Mesothelial cell of epicardium (in vitro differentiated cells): ENCODE measurements at regions not wholly inside any gene's neighbourhood (a gene's known extent, or its start where the extent isn't known, plus 50 kb on each side); places are given as distances from the start of the nearest gene placed in this dataset.

ENCODE experiments used
- DNase-seq, 2 experiments: peaks; one replicate each; pipeline ENCODE4 v3.0.0; 2021; ENCODE audit warnings: low spot score in 2 of 2; ENCODE audit not compliant: unreplicated experiment in 2 of 2
- H3K27ac Mint-ChIP-seq: 2 replicates; pipeline ENCODE4 v1.8.0; 2021; ENCODE audit warnings: mixed read lengths
- H3K27me3 Mint-ChIP-seq: 2 replicates; pipeline ENCODE4 v1.8.0; 2021; ENCODE audit warnings: low read depth, mixed read lengths
- H3K36me3 Mint-ChIP-seq: 2 replicates; pipeline ENCODE4 v1.8.0; 2021; ENCODE audit warnings: mixed read lengths
- H3K4me1 Mint-ChIP-seq: 2 replicates; pipeline ENCODE4 v1.8.0; 2021; ENCODE audit warnings: mixed read lengths
- H3K4me3 Mint-ChIP-seq: 2 replicates; pipeline ENCODE4 v1.8.0; 2021; ENCODE audit warnings: mild to moderate bottlenecking, moderate library complexity, mixed read lengths
- H3K9me3 Mint-ChIP-seq: 2 replicates; pipeline ENCODE4 v1.8.0; 2021; ENCODE audit warnings: mixed read lengths
- TF ChIP-seq, protein P1 (sequence below): fragments of 200-600 bp; sonication (generic); IDR thresholded peaks from one replicate; pipeline ENCODE4 v1.5.0; 2021; ENCODE audit warnings: antibody characterized with exemption; ENCODE audit not compliant: unreplicated experiment

DNA sequence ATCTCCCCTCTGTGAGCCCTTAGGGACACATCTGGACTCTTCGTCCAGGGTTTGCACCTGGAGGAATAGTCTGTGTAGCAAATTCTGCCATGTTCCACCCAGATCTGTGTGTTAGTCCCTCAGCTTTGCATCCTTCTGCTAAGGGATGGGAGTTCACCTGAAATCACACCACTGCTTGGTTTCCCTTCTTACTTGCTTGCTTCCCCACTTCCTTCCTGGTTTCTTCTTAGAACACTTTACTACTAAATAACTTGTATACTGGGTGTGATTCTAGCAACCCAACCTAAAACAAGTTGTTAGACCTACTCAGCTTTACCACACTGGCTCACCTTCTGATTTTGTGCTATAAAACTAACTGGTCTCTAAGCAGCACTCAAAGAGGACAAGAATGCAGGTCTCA is 202.6 kb upstream of the MAP3K1 start:
- Mint-ChIP-seq H3K4me1 (peaks cover 40% of the 10 kb centered on the region), H3K36me3 (peaks cover 13% of the 10 kb centered on the region), H3K27me3 (no peaks in the 10 kb centered on the region), H3K27ac (no peak overlapping the region), H3K4me3 (no peak overlapping the region), H3K9me3 (peaks cover 16% of the 10 kb centered on the region)
- TF ChIP-seq, protein P1, sequence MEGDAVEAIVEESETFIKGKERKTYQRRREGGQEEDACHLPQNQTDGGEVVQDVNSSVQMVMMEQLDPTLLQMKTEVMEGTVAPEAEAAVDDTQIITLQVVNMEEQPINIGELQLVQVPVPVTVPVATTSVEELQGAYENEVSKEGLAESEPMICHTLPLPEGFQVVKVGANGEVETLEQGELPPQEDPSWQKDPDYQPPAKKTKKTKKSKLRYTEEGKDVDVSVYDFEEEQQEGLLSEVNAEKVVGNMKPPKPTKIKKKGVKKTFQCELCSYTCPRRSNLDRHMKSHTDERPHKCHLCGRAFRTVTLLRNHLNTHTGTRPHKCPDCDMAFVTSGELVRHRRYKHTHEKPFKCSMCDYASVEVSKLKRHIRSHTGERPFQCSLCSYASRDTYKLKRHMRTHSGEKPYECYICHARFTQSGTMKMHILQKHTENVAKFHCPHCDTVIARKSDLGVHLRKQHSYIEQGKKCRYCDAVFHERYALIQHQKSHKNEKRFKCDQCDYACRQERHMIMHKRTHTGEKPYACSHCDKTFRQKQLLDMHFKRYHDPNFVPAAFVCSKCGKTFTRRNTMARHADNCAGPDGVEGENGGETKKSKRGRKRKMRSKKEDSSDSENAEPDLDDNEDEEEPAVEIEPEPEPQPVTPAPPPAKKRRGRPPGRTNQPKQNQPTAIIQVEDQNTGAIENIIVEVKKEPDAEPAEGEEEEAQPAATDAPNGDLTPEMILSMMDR, result no peak
- no peak for DNase-seq

- peaks cover 44% of the 10 kb centered on the region for H3K4me1 Mint-ChIP-seq
These were observed 203.0 kb upstream of the MAP3K1 start for GRCh38 chr5:56612353-56612752.

DNA sequence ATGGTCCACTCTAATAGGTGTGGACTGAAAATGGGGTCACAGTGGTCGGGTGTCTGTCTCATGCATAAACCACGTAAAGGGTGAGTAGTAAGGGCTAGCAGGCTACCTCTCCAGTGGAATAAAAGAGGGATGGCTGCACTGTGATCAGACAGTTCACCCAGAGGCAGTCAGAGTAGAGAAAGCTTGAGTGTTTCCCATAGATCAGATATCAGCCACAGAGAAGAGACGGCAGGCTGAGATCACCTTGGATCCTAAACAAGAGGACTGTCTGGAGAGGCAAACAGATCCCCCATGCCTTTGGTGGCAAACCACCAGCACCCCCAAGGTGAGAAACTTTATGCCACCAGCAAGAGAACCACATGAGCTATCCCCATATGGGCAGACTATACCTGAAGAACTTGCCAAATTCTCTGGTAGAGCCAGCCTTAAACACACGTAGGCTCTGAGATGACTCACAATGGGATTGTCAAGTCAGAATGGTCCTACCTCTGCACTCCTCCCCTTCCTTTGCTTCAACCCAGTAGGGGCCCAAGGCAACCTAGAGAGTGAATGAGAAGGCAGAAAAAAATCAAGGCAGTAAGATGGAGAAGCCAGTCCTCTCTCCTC is 205.2 kb upstream of the MAP3K1 start:
- TF ChIP-seq, protein P1, result no peak
- Mint-ChIP-seq H3K9me3 (peaks cover 16% of the 10 kb centered on the region), H3K27ac (no peak overlapping the region), H3K4me1 (peaks cover 34% of the 10 kb centered on the region), H3K27me3 (no peaks in the 10 kb centered on the region), H3K36me3 (peaks cover 13% of the 10 kb centered on the region), H3K4me3 (no peak overlapping the region)
- no peak for DNase-seq

More at GRCh38 chr5:56612353-56612752, 203.0 kb upstream of the MAP3K1 start:
- Mint-ChIP-seq H3K27ac (no peak overlapping the region), H3K4me3 (no peak overlapping the region), H3K27me3 (no peaks in the 10 kb centered on the region), H3K36me3 (peaks cover 13% of the 10 kb centered on the region), H3K9me3 (peaks cover 16% of the 10 kb centered on the region)
- DNase-seq, result no peak
- TF ChIP-seq, protein P1, result no peak

DNA sequence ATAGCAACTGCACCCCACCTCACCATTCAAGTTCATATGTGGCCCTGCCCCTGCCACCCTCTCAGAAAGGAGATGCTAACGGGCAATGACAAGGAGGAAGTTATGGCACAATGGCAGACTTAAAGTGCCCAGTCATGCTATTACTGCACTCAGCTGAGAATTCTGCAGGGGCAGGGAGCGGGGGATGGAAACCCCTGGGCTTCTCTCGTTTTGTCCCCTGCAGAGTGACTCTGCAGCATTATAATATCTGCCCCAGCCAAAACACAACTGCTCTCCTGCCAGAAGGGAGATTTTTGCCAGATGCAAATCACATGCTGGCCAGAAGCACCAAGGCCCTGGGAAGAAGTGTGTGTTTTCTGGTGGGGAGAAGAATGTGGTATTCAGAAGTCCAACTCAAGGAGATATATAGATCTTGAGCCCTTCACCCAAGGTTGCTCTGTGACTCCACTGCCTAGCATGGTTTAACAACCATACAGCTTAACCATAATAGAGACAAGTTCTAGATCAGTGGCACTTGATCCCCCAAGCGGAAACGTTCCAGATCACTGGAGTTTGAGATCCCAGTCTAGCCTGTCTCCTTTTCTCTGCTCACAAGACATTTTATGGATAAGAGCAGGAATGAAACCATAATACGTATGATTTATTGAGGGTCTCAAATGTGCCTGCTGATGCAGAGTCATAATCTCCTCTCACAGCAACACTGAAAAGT is 207.0 kb upstream of the MAP3K1 start:
- Mint-ChIP-seq H3K27me3 (no peaks in the 10 kb centered on the region), H3K36me3 (peaks cover 13% of the 10 kb centered on the region), H3K9me3 (peaks cover 16% of the 10 kb centered on the region), H3K4me3 (no peak overlapping the region), H3K27ac (peak overlapping the region; percentile 24), H3K4me1 (peaks cover 23% of the 10 kb centered on the region)
- TF ChIP-seq, protein P1, result no peak
- DNase-seq, result no peak

DNA sequence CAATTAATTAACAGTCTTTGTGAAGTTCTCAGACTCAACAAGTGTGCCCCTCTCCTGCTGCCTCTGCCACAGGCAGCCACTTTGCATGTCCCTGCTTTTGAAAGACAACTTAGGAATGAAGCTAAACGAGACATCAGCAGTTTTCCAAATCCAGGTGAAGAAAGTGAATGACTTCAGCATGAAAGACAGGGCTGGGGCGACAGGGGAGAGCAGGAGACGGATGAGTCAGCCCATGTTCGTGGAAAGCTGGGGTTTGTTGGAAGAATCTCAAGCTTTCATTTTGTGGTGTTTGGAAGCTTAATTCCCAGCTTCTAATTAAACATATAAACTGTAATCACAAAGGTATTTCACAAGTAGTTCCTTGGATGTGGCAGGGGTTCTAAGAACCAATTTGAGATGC is 207.8 kb upstream of the MAP3K1 start:
- Mint-ChIP-seq H3K4me3 (no peak overlapping the region), H3K9me3 (peaks cover 16% of the 10 kb centered on the region), H3K36me3 (peaks cover 13% of the 10 kb centered on the region), H3K27me3 (no peaks in the 10 kb centered on the region), H3K27ac (peak overlapping the region; percentile 58), H3K4me1 (peaks cover 23% of the 10 kb centered on the region)
- no peak for DNase-seq
- TF ChIP-seq, protein P1, result no peak
